ENCODE measurements at regions not wholly inside any gene's neighbourhood (a gene's known extent, or its start where the extent isn't known, plus 50 kb on each side); places are given as distances from the start of the nearest gene placed in this dataset.

DNA sequence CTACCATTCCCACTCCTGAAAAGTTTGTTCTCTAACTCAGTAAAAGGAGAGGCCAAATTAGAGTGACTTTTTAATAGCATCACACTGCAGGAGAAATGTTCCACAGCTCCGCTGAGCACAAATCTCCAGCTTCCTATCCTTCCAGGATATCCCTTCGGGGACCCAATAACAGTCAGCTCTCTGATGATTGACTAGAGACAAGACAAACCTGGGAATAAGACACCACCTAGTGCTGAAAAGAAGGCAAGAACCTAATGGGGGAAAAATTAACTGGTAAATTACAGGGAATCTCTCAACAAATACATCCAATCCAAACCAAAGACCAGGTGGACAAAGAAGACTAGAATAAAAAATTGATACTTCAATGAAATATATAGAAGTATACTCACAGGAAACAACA, 977.1 kb upstream of the SOX11 start:
- no peak for DNase-seq (ENCODE audit: low read depth)
- H3K4me3 ChIP-seq (ENCODE audit: low read depth, low read length): no peak overlapping the region
- TF ChIP-seq, protein P1, sequence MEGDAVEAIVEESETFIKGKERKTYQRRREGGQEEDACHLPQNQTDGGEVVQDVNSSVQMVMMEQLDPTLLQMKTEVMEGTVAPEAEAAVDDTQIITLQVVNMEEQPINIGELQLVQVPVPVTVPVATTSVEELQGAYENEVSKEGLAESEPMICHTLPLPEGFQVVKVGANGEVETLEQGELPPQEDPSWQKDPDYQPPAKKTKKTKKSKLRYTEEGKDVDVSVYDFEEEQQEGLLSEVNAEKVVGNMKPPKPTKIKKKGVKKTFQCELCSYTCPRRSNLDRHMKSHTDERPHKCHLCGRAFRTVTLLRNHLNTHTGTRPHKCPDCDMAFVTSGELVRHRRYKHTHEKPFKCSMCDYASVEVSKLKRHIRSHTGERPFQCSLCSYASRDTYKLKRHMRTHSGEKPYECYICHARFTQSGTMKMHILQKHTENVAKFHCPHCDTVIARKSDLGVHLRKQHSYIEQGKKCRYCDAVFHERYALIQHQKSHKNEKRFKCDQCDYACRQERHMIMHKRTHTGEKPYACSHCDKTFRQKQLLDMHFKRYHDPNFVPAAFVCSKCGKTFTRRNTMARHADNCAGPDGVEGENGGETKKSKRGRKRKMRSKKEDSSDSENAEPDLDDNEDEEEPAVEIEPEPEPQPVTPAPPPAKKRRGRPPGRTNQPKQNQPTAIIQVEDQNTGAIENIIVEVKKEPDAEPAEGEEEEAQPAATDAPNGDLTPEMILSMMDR (IDR thresholded peaks at IDR 0.05; ENCODE audit: control insufficient read depth, extremely low read depth, insufficient read depth): peak; percentile 40

DNA sequence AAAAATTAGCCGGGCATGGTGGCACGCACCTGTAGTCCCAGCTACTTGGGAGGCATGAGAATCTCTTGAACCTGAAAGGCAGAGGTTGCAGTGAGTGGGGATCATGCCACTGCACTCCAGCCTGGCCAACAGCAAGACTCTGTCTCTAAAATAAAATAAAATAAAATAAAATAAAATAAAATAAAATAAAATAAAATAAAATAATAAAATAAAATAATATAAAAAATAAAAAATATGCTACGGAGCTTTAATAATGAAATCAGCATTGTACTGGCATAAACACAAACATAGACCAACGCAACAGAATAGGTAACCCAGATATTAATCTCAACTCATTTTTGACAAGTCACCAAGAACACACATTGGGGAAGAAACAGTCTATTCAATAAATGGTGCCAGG, 973.4 kb upstream of the SOX11 start:
- TF ChIP-seq, protein P1 (IDR thresholded peaks at IDR 0.05; ENCODE audit: control insufficient read depth, extremely low read depth, insufficient read depth): no peak

DNA sequence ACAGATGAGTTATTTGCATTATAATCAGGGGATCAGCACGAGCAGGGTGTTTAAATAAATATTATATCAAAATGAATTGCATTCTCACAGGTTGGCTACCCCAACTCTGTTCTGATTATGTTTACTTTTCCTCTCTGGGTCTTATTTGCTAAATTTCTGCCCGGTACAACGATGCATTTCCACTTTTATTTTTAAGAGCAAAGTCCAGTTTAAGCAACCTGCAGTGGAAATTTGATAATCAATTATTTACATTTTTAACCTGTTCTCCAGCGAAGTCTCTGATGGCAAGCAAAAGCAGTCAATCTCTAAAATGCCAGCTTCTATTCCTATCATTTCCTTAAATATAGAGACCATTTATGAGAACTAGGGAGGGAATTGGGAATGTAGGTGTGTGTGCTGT, 966.6 kb upstream of the SOX11 start:
- DNase-seq (ENCODE audit: low read depth): no peak
- TF ChIP-seq, protein P1 (IDR thresholded peaks at IDR 0.05; ENCODE audit: control insufficient read depth, extremely low read depth, insufficient read depth): no peak
- H3K4me3 ChIP-seq (ENCODE audit: low read depth, low read length): no peak overlapping the region

More for the DNA sequence above, 973.4 kb upstream of the SOX11 start:
- H3K4me3 ChIP-seq (ENCODE audit: low read depth, low read length): no peak overlapping the region
- DNase-seq (ENCODE audit: low read depth): no peak

DNA sequence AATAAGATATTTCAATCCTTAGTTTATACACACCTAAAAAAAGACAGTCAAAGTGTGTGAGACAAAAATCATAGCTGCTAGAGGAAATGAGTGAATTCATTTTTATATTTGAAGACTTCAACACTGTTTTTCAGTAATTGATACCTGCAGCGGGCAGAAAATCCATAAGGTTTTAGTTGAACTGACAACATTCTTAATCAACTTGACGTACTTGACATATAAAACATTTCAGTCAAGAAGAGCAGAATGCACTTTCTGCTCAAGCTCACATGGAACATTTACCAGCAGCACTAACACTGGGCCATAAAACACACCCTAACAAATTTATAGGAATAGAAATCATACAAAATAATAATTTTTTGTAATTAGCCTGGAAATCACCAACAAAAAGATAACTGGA, 959.6 kb upstream of the SOX11 start:
- no peak overlapping the region for H3K4me3 ChIP-seq (ENCODE audit: low read depth, low read length)
- TF ChIP-seq, protein P1 (IDR thresholded peaks at IDR 0.05; ENCODE audit: control insufficient read depth, extremely low read depth, insufficient read depth): no peak
- no peak for DNase-seq (ENCODE audit: low read depth)

DNA sequence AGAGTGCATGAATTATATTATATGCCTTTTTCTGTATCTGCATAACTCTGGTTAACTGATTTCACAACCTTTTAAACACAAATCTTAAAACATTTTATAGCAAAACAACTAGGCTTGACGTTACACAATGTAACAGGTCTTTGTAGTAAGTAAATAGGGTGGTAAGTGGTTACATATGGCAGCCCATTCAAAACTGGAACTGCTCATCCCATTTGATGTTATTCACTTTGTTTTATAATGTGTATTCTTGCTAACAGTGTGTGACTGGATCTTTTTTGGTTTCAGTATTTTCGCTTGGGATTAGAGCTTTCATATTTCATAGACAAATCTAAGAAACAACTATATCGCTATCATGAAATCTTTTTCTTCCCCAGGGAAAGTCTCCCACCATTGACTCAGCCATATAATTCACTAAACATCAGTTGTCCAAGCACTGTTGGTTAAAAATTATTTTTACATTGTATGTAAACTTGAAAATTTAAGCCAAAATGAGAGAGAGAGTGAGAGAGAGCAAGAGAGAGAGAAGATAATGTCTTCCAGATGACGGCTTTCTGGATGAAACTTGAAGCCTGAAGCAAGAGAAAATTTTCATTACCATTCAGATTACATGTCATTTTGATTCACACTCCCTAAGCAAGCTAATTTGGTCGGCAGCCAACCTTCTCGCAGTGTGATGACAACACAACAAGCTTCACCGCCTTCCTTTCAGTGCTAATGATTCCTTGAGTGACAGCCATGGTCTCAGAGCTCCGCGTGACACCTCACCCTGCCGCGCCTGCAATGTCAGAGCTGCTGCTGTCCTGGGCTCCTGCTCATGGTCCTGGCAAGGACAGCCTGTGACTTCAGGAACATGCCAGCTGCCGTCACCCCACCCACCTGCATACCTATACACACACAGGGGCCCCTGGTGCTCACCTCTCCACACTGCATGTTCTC, 946.9 kb upstream of the SOX11 start:
- TF ChIP-seq, protein P1 (IDR thresholded peaks at IDR 0.05; ENCODE audit: control insufficient read depth, extremely low read depth, insufficient read depth): no peak
- H3K4me3 ChIP-seq (ENCODE audit: low read depth, low read length): no peak overlapping the region
- DNase-seq (ENCODE audit: low read depth): no peak

DNA sequence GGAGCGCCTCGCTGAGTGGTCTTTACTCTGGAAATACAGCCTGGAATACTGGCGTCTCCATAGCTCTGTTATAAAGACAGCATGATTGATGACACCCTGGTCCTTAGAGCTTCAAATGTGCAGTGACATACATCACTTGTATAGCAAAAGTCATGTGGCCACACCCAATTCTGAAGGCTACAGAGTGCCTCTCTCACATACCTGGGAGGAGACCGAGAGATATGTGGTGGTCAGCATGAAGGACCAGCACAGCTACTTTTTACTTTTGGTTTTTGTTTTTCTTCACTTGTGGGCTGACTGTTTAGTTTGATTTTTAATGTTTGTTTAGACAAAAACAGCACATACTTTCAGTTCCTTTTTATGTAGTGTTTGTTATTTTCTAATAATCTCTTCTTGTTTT, 938.5 kb upstream of the SOX11 start:
- no peak overlapping the region for H3K4me3 ChIP-seq (ENCODE audit: low read depth, low read length)
- no peak for DNase-seq (ENCODE audit: low read depth)

More for the DNA sequence above, 938.5 kb upstream of the SOX11 start:
- TF ChIP-seq, protein P1 (IDR thresholded peaks at IDR 0.05; ENCODE audit: control insufficient read depth, extremely low read depth, insufficient read depth): no peak
